Stimulated activated naive CD8-positive, alpha-beta T cell treated with anti-CD3 and anti-CD28 coated beads, Interleukin-15, amount 100 ng/mL, for 72 hours (primary cell): ENCODE measurements at regions not wholly inside any gene's neighbourhood (a gene's known extent, or its start where the extent isn't known, plus 50 kb on each side); places are given as distances from the start of the nearest gene placed in this dataset.
A peak's percentile ranks its signal among the peaks of the same experiment; 100 is the strongest.

Source experiments
- ATAC-seq: fragments of 150-1000 bp; cut with Tn5 transposase; 2 replicates; pipeline ENCODE4 v1.10.0; 2021; ENCODE audit warnings: mild to moderate bottlenecking, moderate library complexity
- DNase-seq, 2 donors: peaks; one replicate each; pipeline ENCODE4 v3.0.0; 2021 to 2022
- H3K27ac Mint-ChIP-seq, 2 donors: one replicate each; pipeline ENCODE4 v1.8.0; 2022; ENCODE audit warnings: mild to moderate bottlenecking in 2 of 2, mixed read lengths in 2 of 2, moderate library complexity in 2 of 2
- H3K27me3 Mint-ChIP-seq: one replicate; pipeline ENCODE4 v1.8.0; 2022; ENCODE audit warnings: mixed read lengths
- H3K4me1 Mint-ChIP-seq: one replicate; pipeline ENCODE4 v1.8.0; 2022; ENCODE audit warnings: mild to moderate bottlenecking, mixed read lengths
- H3K4me3 Mint-ChIP-seq, 2 donors: one replicate each; pipeline ENCODE4 v1.8.0; 2022; ENCODE audit warnings: mild to moderate bottlenecking in 2 of 2, mixed read lengths in 2 of 2, moderate library complexity in 1 of 2
- H3K9me3 Mint-ChIP-seq, 2 donors: one replicate each; pipeline ENCODE4 v1.8.0; 2022; ENCODE audit warnings: mixed read lengths in 2 of 2

- H3K9me3 Mint-ChIP-seq, result peaks cover 12 to 16% of the 10 kb centered on the region in 2 donors
- H3K27ac Mint-ChIP-seq, result no peak overlapping the region
- ATAC-seq (no peak), DNase-seq (no peak)
- H3K27me3 Mint-ChIP-seq, result peaks cover 12% of the 10 kb centered on the region
- H3K4me1 Mint-ChIP-seq, result no peaks in the 10 kb centered on the region
- no peak overlapping the region for H3K4me3 Mint-ChIP-seq
Measured at GRCh38 chr2:10520154-10520553, 72.0 kb upstream of the ODC1 start.

DNA sequence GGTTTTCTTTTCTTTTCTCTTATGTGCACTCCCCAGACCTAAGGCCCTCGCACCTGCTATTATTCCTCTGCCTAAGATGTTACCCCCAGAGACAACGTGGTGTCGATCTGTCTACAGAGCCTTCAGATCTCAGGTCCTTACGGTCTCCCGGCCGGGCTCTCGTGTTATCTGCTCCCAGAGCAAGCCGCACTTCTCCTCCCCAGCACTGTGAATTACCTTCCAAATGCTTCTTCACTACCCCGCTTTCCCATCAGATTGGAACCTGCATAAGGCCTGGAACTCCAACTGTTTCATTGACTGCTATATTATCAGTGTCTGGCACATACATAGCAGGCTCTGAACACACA lies 71.2 kb upstream of the ODC1 start:
- DNase-seq (no peak), ATAC-seq (no peak)
- Mint-ChIP-seq H3K27ac (no peak overlapping the region), H3K9me3 (peaks cover 18 to 22% of the 10 kb centered on the region in 2 donors), H3K4me3 (no peak overlapping the region), H3K27me3 (peaks cover 11% of the 10 kb centered on the region), H3K4me1 (peaks cover 2% of the 10 kb centered on the region)

DNA sequence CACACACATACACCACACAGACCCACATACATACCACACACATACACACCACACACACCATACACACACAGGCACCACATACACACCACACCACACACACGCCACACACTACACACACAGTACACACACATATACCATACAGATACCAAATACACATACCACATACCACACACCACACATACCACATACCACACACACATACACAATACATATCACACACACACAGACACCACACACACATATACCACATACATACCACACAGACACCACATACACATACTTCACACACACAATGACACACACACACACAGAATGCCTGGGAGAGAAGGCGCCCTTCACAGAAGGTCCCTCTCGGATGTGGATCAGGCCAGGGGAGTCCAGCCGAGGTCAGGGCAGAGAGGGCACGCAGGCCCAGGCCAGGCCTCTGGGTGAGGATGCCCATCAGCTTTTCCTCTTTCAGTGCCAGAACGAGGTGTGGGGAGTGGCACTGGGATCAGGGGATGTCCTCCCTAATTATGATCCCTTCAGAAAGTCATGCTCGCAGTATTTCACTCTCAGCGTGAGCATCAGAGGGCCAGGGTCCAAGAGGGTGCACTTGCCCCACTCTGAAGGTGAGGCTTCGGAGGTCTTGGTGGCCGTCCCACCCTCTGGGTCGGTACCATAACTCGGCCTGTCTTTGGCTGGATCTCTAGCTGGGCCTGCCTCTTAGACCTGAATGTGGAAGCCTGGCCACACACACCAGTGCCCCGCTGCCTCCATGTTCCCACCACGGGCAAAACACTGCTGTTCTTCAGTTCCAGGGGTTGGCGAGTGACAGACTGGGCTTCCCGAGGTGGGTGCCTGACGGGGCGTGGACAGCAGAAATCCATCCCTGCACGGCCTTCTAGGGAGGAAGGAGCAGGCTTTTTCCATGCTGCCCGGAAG lies 70.6 kb upstream of the ODC1 start:
- peak; percentile 40 for ATAC-seq
- DNase-seq, result no peak
- no peak overlapping the region for H3K27ac Mint-ChIP-seq
- H3K4me1 Mint-ChIP-seq, result peaks cover 6% of the 10 kb centered on the region
- peaks cover 5% of the 10 kb centered on the region for H3K27me3 Mint-ChIP-seq
- H3K9me3 Mint-ChIP-seq, result peaks cover 22% of the 10 kb centered on the region in 2 donors
- H3K4me3 Mint-ChIP-seq, result no peak overlapping the region

DNA sequence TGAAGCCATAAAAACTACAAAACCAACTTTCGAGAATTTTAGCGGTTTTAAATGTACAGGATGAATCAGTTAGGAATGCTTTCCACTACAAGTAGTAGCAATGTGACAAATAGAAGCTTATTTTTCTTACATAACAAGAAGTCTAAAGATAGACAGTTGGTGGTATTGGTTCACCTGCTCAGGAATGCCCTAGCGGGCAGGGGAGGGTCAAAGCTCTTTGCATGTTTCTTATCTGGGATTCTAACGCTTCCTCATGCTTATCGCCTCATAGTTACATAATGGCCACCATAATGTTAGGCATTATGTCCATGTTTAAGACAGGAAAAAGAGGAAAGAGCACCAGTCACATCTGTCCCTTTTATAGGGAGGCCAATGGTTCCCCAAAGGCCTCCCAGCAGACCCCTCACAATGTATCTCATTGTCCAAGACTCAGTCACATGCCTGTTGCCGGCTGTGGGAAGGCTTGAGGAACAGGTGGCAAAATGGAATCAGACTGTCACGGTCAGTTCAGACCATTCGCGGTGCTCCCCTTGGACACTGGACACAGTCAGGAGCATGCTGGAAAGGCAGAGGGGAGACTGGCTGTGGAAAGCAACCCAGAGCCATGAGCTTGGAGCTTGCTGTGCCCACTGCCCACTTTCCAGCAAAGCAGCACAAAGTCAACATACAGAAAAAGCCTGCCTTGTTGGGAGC lies 69.4 kb upstream of the ODC1 start:
- no peak for ATAC-seq
- no peak overlapping the region for H3K4me3 Mint-ChIP-seq
- peaks cover 6% of the 10 kb centered on the region for H3K4me1 Mint-ChIP-seq
- peaks cover 22% of the 10 kb centered on the region in 2 donors for H3K9me3 Mint-ChIP-seq
- H3K27me3 Mint-ChIP-seq, result no peaks in the 10 kb centered on the region
- no peak for DNase-seq
- H3K27ac Mint-ChIP-seq, result no peak overlapping the region

DNA sequence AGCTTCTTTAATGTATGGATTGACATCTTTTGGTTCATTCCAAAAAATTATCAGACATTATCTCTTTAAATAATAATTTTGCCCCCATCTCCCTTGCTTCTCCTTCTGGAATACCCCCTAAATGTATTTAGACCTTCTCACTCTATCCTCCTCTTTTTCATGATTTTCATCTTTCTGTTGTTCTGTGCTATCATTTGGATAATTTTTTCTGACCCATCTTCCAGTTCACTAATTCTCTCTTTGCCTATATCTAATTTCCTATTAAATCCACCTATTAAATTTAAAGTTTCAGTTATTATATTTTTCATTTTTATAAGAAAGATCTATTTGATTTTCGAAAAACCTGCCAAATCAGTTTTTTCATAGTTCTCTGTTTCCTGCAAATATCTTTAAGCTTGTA lies 67.8 kb upstream of the ODC1 start:
- no peak overlapping the region for H3K27ac Mint-ChIP-seq
- H3K4me1 Mint-ChIP-seq, result peaks cover 6% of the 10 kb centered on the region
- no peak for ATAC-seq

GRCh38 chr2:10514743-10515142 lies 66.6 kb upstream of the ODC1 start:
- peaks cover 22% of the 10 kb centered on the region in 2 donors for H3K9me3 Mint-ChIP-seq
- no peaks in the 10 kb centered on the region for H3K27me3 Mint-ChIP-seq
- ATAC-seq, result no peak

More for the DNA sequence above, 67.8 kb upstream of the ODC1 start:
- no peak overlapping the region for H3K4me3 Mint-ChIP-seq
- H3K27me3 Mint-ChIP-seq, result no peaks in the 10 kb centered on the region
- no peak for DNase-seq
- peaks cover 22% of the 10 kb centered on the region in 2 donors for H3K9me3 Mint-ChIP-seq

GRCh38 chr2:10514273-10514672 lies 66.1 kb upstream of the ODC1 start:
- no peak overlapping the region for H3K27ac Mint-ChIP-seq
- no peak for DNase-seq

More at GRCh38 chr2:10514743-10515142, 66.6 kb upstream of the ODC1 start:
- Mint-ChIP-seq H3K4me3 (no peak overlapping the region), H3K27ac (no peak overlapping the region), H3K4me1 (peaks cover 6% of the 10 kb centered on the region)
- no peak for DNase-seq

DNA sequence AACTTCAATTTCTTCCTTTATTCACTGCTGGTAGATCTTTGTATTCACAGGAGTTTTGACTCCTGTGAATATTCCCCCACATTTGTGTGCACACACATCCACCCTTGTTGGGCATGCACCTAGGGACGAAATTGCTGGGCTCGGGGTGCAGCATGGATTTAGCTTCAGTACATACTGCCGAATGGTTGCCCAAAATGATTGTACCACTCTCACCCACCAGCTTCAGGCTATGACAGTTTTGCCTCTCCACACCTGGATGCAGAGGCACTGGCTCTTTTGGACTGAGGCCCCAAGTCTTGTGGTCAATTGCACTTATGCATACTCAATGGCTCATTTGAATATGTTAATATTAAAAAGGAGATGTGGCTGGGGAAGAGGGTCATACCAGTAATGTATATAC lies 65.1 kb upstream of the ODC1 start:
- Mint-ChIP-seq H3K27me3 (no peaks in the 10 kb centered on the region), H3K27ac (no peak overlapping the region), H3K4me3 (no peak overlapping the region), H3K4me1 (peaks cover 6% of the 10 kb centered on the region), H3K9me3 (peaks cover 22% of the 10 kb centered on the region in 2 donors)
- ATAC-seq (no peak), DNase-seq (no peak)

More at GRCh38 chr2:10514273-10514672, 66.1 kb upstream of the ODC1 start:
- no peaks in the 10 kb centered on the region for H3K27me3 Mint-ChIP-seq
- peaks cover 6% of the 10 kb centered on the region for H3K4me1 Mint-ChIP-seq
- H3K4me3 Mint-ChIP-seq, result no peak overlapping the region
- ATAC-seq, result no peak
- H3K9me3 Mint-ChIP-seq, result peaks cover 22% of the 10 kb centered on the region in 2 donors

GRCh38 chr2:10508038-10508437 lies 59.9 kb upstream of the ODC1 start:
- no peak overlapping the region for H3K27ac Mint-ChIP-seq
- H3K4me3 Mint-ChIP-seq, result no peak overlapping the region
- H3K4me1 Mint-ChIP-seq, result no peaks in the 10 kb centered on the region
- H3K27me3 Mint-ChIP-seq, result no peaks in the 10 kb centered on the region
- DNase-seq (no peak), ATAC-seq (no peak)
- no peaks in the 10 kb centered on the region for H3K9me3 Mint-ChIP-seq

DNA sequence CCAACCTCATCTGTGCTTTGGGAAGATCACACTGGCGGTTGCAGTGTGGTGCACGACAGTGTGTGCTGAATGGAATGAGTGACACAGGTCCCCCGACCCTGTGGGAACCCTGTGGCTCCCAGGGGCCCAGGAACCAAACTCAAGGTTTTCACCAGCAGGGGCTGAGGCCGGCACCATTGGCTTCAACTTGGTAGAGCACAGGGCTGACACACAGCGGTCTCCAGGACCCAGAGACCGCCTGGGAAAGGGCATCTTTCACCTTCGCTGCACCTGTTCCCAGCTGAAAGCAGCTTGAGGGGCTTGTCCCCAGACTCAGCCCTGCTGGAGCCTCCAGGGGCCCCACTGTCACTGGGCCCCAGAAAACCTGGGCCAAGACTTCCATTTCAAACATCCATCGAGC lies 59.0 kb upstream of the ODC1 start:
- Mint-ChIP-seq H3K4me3 (no peak overlapping the region), H3K27ac (peak overlapping the region in 1 of 2 donors; percentile 16), H3K27me3 (peaks cover 8% of the 10 kb centered on the region), H3K4me1 (no peaks in the 10 kb centered on the region), H3K9me3 (no peaks in the 10 kb centered on the region)
- ATAC-seq (no peak), DNase-seq (peak in 1 of 2 donors; percentile 4)

DNA sequence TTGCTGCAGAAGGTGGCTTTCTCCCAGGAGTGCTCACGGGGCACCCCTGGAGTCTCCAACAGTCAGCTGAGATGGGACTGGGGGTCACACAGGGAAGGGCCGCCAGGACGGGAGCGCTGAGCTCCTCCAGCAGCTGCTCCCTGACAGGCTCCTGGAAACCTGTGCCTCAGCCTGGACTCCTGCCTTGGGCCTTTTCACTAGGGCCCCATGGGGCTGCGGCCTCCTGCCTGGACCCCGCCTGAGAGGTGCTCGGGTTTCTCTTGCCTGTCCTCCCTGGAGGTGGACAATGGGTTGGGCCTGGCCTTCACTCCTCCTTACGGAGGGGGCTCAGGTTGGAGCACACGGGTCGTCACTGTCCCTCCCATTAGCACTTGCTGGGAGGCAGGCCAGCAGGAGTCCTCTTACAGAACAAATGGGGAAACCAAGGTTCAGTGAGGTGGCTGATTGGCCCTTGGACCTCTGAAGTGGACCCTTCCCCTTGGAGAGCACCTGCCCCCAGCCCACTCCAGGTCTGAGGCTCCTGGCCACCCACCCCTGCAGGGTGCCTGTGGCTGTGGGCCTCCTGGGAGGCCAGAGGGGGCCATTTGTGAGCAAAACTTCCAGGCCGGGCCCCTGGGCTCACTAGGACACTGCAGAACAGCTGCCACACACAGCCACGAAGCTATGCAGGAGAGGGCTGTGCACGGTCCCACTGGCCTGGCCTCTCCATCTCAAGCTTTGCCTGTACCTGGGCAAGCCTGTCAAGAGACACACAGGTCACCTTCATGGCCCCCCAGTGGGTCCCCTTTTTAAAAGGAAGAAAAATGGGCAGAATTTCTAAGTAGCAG lies 57.1 kb upstream of the ODC1 start:
- ATAC-seq (no peak), DNase-seq (no peak)
- H3K9me3 Mint-ChIP-seq, result no peaks in the 10 kb centered on the region
- no peak overlapping the region for H3K4me3 Mint-ChIP-seq
- peak overlapping the region in 1 of 2 donors; percentile 63 for H3K27ac Mint-ChIP-seq
- no peaks in the 10 kb centered on the region for H3K4me1 Mint-ChIP-seq
- peaks cover 12% of the 10 kb centered on the region for H3K27me3 Mint-ChIP-seq

- Mint-ChIP-seq H3K9me3 (no peaks in the 10 kb centered on the region), H3K4me1 (no peaks in the 10 kb centered on the region), H3K27me3 (peaks cover 12% of the 10 kb centered on the region), H3K27ac (no peak overlapping the region), H3K4me3 (no peak overlapping the region)
- DNase-seq (no peak), ATAC-seq (no peak)
Measured at GRCh38 chr2:10504370-10504993, 56.4 kb upstream of the ODC1 start.

- Mint-ChIP-seq H3K9me3 (no peaks in the 10 kb centered on the region), H3K27me3 (peaks cover 12% of the 10 kb centered on the region), H3K27ac (no peak overlapping the region), H3K4me1 (peaks cover 5% of the 10 kb centered on the region), H3K4me3 (no peak overlapping the region)
- DNase-seq (peak in 1 of 2 donors; percentile 0), ATAC-seq (no peak)
Measured at GRCh38 chr2:10502803-10503107, 54.6 kb upstream of the ODC1 start.

GRCh38 chr2:10501980-10502802 lies 54.1 kb upstream of the ODC1 start:
- peak in 1 of 2 donors; percentile 4 for DNase-seq
- H3K9me3 Mint-ChIP-seq, result no peaks in the 10 kb centered on the region
- H3K4me3 Mint-ChIP-seq, result no peak overlapping the region
- H3K4me1 Mint-ChIP-seq, result peaks cover 5% of the 10 kb centered on the region
- peaks cover 12% of the 10 kb centered on the region for H3K27me3 Mint-ChIP-seq
- H3K27ac Mint-ChIP-seq, result peak overlapping the region in 1 of 2 donors; percentile 55
- ATAC-seq, result no peak
